GM12872 (cell line): ENCODE measurements at regions not wholly inside any gene's neighbourhood (a gene's known extent, or its start where the extent isn't known, plus 50 kb on each side); places are given as distances from the start of the nearest gene placed in this dataset.

ENCODE experiments used
- CTCF ChIP-seq: IDR thresholded peaks from 3 replicates; pipeline ENCODE4 v1.5.1; 2011; ENCODE audit warnings: low read depth, mild to moderate bottlenecking, low read length, moderate library complexity; ENCODE audit not compliant: insufficient read depth

GRCh38 chr7:69282946-69283345, 315.3 kb upstream of the AUTS2 start:
- no peak for TF ChIP-seq CTCF

DNA sequence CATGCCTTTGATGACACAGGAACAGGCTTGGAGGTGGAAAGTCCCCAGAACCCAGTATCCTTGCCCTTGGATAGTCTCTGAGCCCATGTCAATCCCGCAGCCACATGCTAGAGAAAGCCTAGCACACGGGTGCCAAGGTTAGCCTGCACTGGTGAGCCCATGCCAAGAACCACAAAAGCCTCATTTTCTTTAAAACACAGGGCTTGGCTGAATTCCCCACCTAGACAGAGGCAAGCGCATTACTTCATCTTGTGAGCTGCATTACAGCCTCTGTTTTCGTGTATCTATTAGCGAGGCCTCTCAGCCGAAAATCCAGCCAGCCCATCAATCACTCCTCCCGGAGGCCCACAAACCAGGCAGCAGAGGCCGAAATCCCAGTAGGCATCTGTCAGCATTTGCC, 314.9 kb upstream of the AUTS2 start:
- TF ChIP-seq CTCF: no peak

DNA sequence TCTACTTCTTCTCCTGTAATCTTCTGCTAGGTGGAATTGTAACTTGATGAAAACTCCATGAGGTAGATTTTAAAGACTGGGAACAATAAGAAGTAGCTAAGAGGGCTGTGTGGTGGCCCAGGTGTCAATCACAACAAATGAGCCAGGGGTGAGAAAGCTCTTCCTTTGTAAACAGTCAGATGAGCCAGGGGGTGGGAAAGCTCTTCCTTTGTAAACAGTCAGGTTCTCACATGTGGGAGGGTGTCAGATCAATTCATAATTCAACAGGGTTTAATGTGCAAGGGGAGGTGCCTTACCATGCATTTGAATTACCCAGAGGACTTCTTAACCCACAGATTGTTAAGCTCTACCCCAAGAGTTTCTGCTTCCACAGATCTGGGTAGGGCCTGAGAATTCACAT, 312.4 kb upstream of the AUTS2 start:
- TF ChIP-seq CTCF: no peak

DNA sequence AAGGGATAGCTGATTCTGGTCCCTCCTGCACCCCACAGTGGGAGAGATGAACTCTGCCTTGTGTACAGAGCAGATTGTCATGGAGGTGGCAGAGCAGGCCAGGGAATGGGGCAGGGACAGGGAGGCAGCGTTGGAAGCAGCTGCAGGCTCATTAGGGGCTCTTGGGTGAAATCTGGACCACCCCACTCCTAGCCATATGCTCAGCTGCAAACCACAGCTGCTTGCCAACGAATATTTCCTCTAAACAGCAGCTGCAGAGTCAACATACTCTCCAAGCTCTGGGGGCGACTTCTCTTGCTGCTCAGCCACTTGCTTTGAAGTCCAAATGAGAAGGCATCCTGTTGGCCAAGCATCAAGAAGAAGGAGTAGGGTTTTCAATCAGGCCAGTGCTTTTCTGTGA, 302.3 kb upstream of the AUTS2 start:
- no peak for TF ChIP-seq CTCF

DNA sequence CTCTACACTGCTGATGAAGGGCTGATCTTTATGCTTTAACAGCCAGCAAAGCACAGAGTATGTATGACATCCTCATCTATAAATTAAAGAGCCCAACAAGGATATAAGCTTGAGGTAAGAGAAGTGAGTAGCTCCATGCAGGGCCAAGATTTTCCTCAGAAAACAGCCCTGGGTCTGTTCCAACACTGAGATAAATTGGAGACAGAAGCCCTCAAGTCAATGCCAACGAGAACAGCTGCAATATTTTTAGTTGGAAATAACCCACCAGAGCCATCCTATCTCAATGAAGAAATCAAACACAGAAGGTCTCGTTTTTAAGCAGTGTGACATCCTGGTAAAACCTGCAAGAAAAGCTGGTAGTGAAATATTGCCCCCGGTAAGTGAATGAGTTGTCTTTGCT, 297.0 kb upstream of the AUTS2 start:
- TF ChIP-seq CTCF: no peak

- TF ChIP-seq CTCF: no peak
These were observed 288.7 kb upstream of the AUTS2 start for GRCh38 chr7:69309601-69310000.

- TF ChIP-seq CTCF: no peak
These were observed 286.8 kb upstream of the AUTS2 start for GRCh38 chr7:69311489-69311888.

DNA sequence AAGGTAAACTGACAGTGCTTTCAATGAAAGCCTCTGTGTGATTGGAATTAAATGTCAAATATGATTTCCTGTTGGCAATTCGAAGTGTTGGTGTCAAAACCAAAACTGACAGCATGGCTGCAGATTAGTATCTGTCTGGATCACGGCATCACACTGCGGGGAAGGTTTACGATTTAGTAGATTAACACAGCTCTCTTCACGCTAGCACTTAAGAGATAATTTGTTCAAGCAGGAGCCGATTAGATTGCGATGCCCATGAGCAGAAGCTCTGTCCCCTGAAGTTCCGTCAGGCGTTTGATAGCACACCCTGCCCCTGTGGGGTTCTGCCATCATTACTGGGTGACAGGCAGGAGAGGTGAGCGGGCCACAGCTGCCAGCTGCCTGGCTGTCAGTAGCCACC, 279.5 kb upstream of the AUTS2 start:
- no peak for TF ChIP-seq CTCF
